Ishikawa (cell line): ENCODE measurements at regions not wholly inside any gene's neighbourhood (a gene's known extent, or its start where the extent isn't known, plus 50 kb on each side); places are given as distances from the start of the nearest gene placed in this dataset.

ENCODE experiments used
- CEBPB ChIP-seq: IDR thresholded peaks from 2 replicates; pipeline ENCODE4 v1.6.1; 2012
- CREB1 ChIP-seq: IDR thresholded peaks from 2 replicates; pipeline ENCODE4 v1.6.1; 2012; ENCODE audit warnings: low read depth
- EGR1 ChIP-seq: IDR thresholded peaks from 2 replicates; pipeline ENCODE4 v1.6.1; 2012
- EP300 ChIP-seq: IDR thresholded peaks from 2 replicates; pipeline ENCODE4 v1.6.1; 2012; ENCODE audit warnings: borderline replicate concordance
- FOXM1 ChIP-seq: IDR thresholded peaks from 2 replicates; pipeline ENCODE4 v1.6.1; 2012; ENCODE audit warnings: low read depth, borderline replicate concordance
- MAX ChIP-seq: IDR thresholded peaks from 2 replicates; pipeline ENCODE4 v1.6.1; 2012
- NFIC ChIP-seq: IDR thresholded peaks from 2 replicates; pipeline ENCODE4 v1.6.1; 2012
- RAD21 ChIP-seq: IDR thresholded peaks from 2 replicates; pipeline ENCODE4 v1.6.1; 2012; ENCODE audit warnings: low read depth
- REST ChIP-seq: IDR thresholded peaks from 2 replicates; pipeline ENCODE4 v1.6.1; 2012; ENCODE audit warnings: low read depth, mild to moderate bottlenecking
- TAF1 ChIP-seq: IDR thresholded peaks from 2 replicates; pipeline ENCODE4 v1.6.1; 2012; ENCODE audit warnings: low read depth, mild to moderate bottlenecking
- TCF12 ChIP-seq: IDR thresholded peaks from 2 replicates; pipeline ENCODE4 v1.6.1; 2012; ENCODE audit warnings: low read depth
- TEAD4 ChIP-seq: IDR thresholded peaks from 2 replicates; pipeline ENCODE4 v1.6.1; 2012
- USF1 ChIP-seq: IDR thresholded peaks from 2 replicates; pipeline ENCODE4 v1.6.1; 2012
- YY1 ChIP-seq: IDR thresholded peaks from 2 replicates; pipeline ENCODE4 v1.6.1; 2012; ENCODE audit warnings: low read depth
- ZBTB7A ChIP-seq: IDR thresholded peaks from 2 replicates; pipeline ENCODE4 v1.6.1; 2012; ENCODE audit warnings: low read depth

GRCh38 chr12:60577607-60578006 is 981.8 kb downstream of the SLC16A7 start:
- TF ChIP-seq ZBTB7A (no peak), USF1 (no peak), RAD21 (no peak)

GRCh38 chr12:60594035-60594711 is 998.3 kb downstream of the SLC16A7 start:
- TF ChIP-seq MAX (no peak), YY1 (no peak), ZBTB7A (no peak), TAF1 (no peak), TCF12 (no peak), EP300 (no peak), REST (no peak), CREB1 (no peak), FOXM1 (no peak), CEBPB (no peak), NFIC (no peak), EGR1 (no peak), TEAD4 (no peak)

- TF ChIP-seq FOXM1 (no peak), CEBPB (no peak), YY1 (no peak), MAX (no peak), EP300 (no peak), TAF1 (no peak), RAD21 (no peak), REST (no peak), TEAD4 (no peak), EGR1 (no peak)
Measured at GRCh38 chr12:60602601-60603000, 1006.8 kb downstream of the SLC16A7 start.

GRCh38 chr12:60616400-60616799 is 1020.6 kb downstream of the SLC16A7 start:
- no peak for TF ChIP-seq TEAD4
- no peak for TF ChIP-seq MAX
- TF ChIP-seq USF1: no peak
- TF ChIP-seq NFIC: no peak
- no peak for TF ChIP-seq REST
- TF ChIP-seq TAF1: no peak
- no peak for TF ChIP-seq RAD21
- TF ChIP-seq CREB1: no peak
- TF ChIP-seq YY1: no peak
- TF ChIP-seq FOXM1: no peak
- no peak for TF ChIP-seq ZBTB7A
- TF ChIP-seq TCF12: no peak
